ENCODE measurements at regions not wholly inside any gene's neighbourhood (a gene's known extent, or its start where the extent isn't known, plus 50 kb on each side); places are given as distances from the start of the nearest gene placed in this dataset.

GRCh38 chr19:28036486-28036885 lies 1176.5 kb downstream of the UQCRFS1 start:
- no peaks in the 10 kb centered on the region for H3K27me3 Mint-ChIP-seq (ENCODE audit: unreplicated experiment)
- no peak overlapping the region for H3K4me3 Mint-ChIP-seq (ENCODE audit: low read depth, unreplicated experiment)
- no peaks in the 10 kb centered on the region for H3K4me1 Mint-ChIP-seq (ENCODE audit: low read depth, unreplicated experiment)
- H3K27ac Mint-ChIP-seq (ENCODE audit: unreplicated experiment): no peak overlapping the region
- TF ChIP-seq CTCF (IDR thresholded peaks at IDR 0.05; ENCODE audit: unreplicated experiment): no peak
- intact Hi-C loops (cut with micrococcal nuclease; ENCODE audit: unreplicated experiment): no loop called here
- H3K36me3 Mint-ChIP-seq (ENCODE audit: insufficient read depth, unreplicated experiment): no peaks in the 10 kb centered on the region
- DNase-seq: no peak
- no TSS peak for BruUV-seq (replicated peaks)
- peaks cover 8% of the 10 kb centered on the region for H3K9me3 Mint-ChIP-seq (ENCODE audit: low read depth, unreplicated experiment)
- CTCF ChIA-PET: no interaction called here

GRCh38 chr19:28034936-28035335 lies 1178.0 kb downstream of the UQCRFS1 start:
- DNase-seq: no peak
- H3K36me3 Mint-ChIP-seq (ENCODE audit: insufficient read depth, unreplicated experiment): no peaks in the 10 kb centered on the region
- peaks cover 14% of the 10 kb centered on the region for H3K9me3 Mint-ChIP-seq (ENCODE audit: low read depth, unreplicated experiment)
- H3K4me3 Mint-ChIP-seq (ENCODE audit: low read depth, unreplicated experiment): no peak overlapping the region
- no peaks in the 10 kb centered on the region for H3K4me1 Mint-ChIP-seq (ENCODE audit: low read depth, unreplicated experiment)
- no TSS peak for BruUV-seq (replicated peaks)
- CTCF ChIA-PET: interaction anchor here (0.6 kb wide), 1 partner anchor 450 kb away, joined by 3 read pairs; no protein-coding TSS in a partner anchor
- intact Hi-C loops (cut with micrococcal nuclease; ENCODE audit: unreplicated experiment): no loop called here
- no peak for TF ChIP-seq CTCF (IDR thresholded peaks at IDR 0.05; ENCODE audit: unreplicated experiment)
- H3K27ac Mint-ChIP-seq (ENCODE audit: unreplicated experiment): no peak overlapping the region
- no peaks in the 10 kb centered on the region for H3K27me3 Mint-ChIP-seq (ENCODE audit: unreplicated experiment)

- Mint-ChIP-seq H3K27me3 (ENCODE audit: unreplicated experiment) (no peaks in the 10 kb centered on the region), H3K36me3 (ENCODE audit: insufficient read depth, unreplicated experiment) (no peaks in the 10 kb centered on the region), H3K4me3 (ENCODE audit: low read depth, unreplicated experiment) (no peak overlapping the region), H3K4me1 (ENCODE audit: low read depth, unreplicated experiment) (no peaks in the 10 kb centered on the region), H3K9me3 (ENCODE audit: low read depth, unreplicated experiment) (peaks cover 14% of the 10 kb centered on the region), H3K27ac (ENCODE audit: unreplicated experiment) (no peak overlapping the region)
- no peak for TF ChIP-seq CTCF (IDR thresholded peaks at IDR 0.05; ENCODE audit: unreplicated experiment)
- intact Hi-C loops (cut with micrococcal nuclease; ENCODE audit: unreplicated experiment): no loop called here
- CTCF ChIA-PET: no interaction called here
- no peak for DNase-seq
- no TSS peak for BruUV-seq (replicated peaks)
These were observed 1184.0 kb downstream of the UQCRFS1 start for GRCh38 chr19:28028881-28029444.

- no TSS peak for BruUV-seq (replicated peaks)
- Mint-ChIP-seq H3K27ac (ENCODE audit: unreplicated experiment) (no peak overlapping the region), H3K4me1 (ENCODE audit: low read depth, unreplicated experiment) (no peaks in the 10 kb centered on the region), H3K9me3 (ENCODE audit: low read depth, unreplicated experiment) (peaks cover 14% of the 10 kb centered on the region), H3K27me3 (ENCODE audit: unreplicated experiment) (no peaks in the 10 kb centered on the region), H3K36me3 (ENCODE audit: insufficient read depth, unreplicated experiment) (no peaks in the 10 kb centered on the region), H3K4me3 (ENCODE audit: low read depth, unreplicated experiment) (no peak overlapping the region)
- intact Hi-C loops (cut with micrococcal nuclease; ENCODE audit: unreplicated experiment): no loop called here
- TF ChIP-seq CTCF (IDR thresholded peaks at IDR 0.05; ENCODE audit: unreplicated experiment): no peak
- no peak for DNase-seq
- CTCF ChIA-PET: no interaction called here
These were observed 1185.8 kb downstream of the UQCRFS1 start for GRCh38 chr19:28027116-28027515.

Data from Calu3 (cell line).